ENCODE measurements at regions not wholly inside any gene's neighbourhood (a gene's known extent, or its start where the extent isn't known, plus 50 kb on each side); places are given as distances from the start of the nearest gene placed in this dataset.

- no peak for FAIRE-seq
- TF ChIP-seq TAF1 (IDR thresholded peaks at IDR 0.05; ENCODE audit: borderline replicate concordance, low read depth, low read length), result no peak
- no peak for TF ChIP-seq POLR2A (IDR thresholded peaks at IDR 0.05; ENCODE audit: low read depth, low read length)
- TF ChIP-seq POLR2AphosphoS5 (IDR thresholded peaks at IDR 0.05; ENCODE audit: low read depth, low read length), result no peak
- DNase-seq (ENCODE audit: insufficient read length), result no peak
These were observed 196.0 kb downstream of the DACT1 start for GRCh38 chr14:58833634-58834378.

- TF ChIP-seq POLR2AphosphoS5 (IDR thresholded peaks at IDR 0.05; ENCODE audit: low read depth, low read length) (no peak), TAF1 (IDR thresholded peaks at IDR 0.05; ENCODE audit: borderline replicate concordance, low read depth, low read length) (no peak), POLR2A (IDR thresholded peaks at IDR 0.05; ENCODE audit: low read depth, low read length) (no peak)
- DNase-seq (ENCODE audit: insufficient read length), result no peak
- no peak for FAIRE-seq
These were observed 198.7 kb downstream of the DACT1 start for GRCh38 chr14:58836303-58836974.

GRCh38 chr14:58839233-58839632, 201.5 kb downstream of the DACT1 start:
- FAIRE-seq, result no peak
- DNase-seq (ENCODE audit: insufficient read length), result no peak
- TF ChIP-seq POLR2A (IDR thresholded peaks at IDR 0.05; ENCODE audit: low read depth, low read length), result no peak
- TF ChIP-seq POLR2AphosphoS5 (IDR thresholded peaks at IDR 0.05; ENCODE audit: low read depth, low read length), result no peak

GRCh38 chr14:58844544-58844943, 206.8 kb downstream of the DACT1 start:
- TF ChIP-seq POLR2AphosphoS5 (IDR thresholded peaks at IDR 0.05; ENCODE audit: low read depth, low read length) (no peak), POLR2A (IDR thresholded peaks at IDR 0.05; ENCODE audit: low read depth, low read length) (no peak), TAF1 (IDR thresholded peaks at IDR 0.05; ENCODE audit: borderline replicate concordance, low read depth, low read length) (no peak)
- no peak for FAIRE-seq
- no peak for DNase-seq (ENCODE audit: insufficient read length)

- no peak for DNase-seq (ENCODE audit: insufficient read length)
- TF ChIP-seq POLR2A (IDR thresholded peaks at IDR 0.05; ENCODE audit: low read depth, low read length) (no peak), TAF1 (IDR thresholded peaks at IDR 0.05; ENCODE audit: borderline replicate concordance, low read depth, low read length) (no peak), POLR2AphosphoS5 (IDR thresholded peaks at IDR 0.05; ENCODE audit: low read depth, low read length) (no peak)
- FAIRE-seq, result no peak
These were observed 209.1 kb downstream of the DACT1 start for GRCh38 chr14:58846682-58847465.

- TF ChIP-seq POLR2AphosphoS5 (IDR thresholded peaks at IDR 0.05; ENCODE audit: low read depth, low read length) (no peak), POLR2A (IDR thresholded peaks at IDR 0.05; ENCODE audit: low read depth, low read length) (no peak), TAF1 (IDR thresholded peaks at IDR 0.05; ENCODE audit: borderline replicate concordance, low read depth, low read length) (no peak)
- FAIRE-seq (no peak), DNase-seq (ENCODE audit: insufficient read length) (no peak)
These were observed 210.6 kb downstream of the DACT1 start for GRCh38 chr14:58848365-58848764.

- no peak for DNase-seq (ENCODE audit: insufficient read length)
- no peak for TF ChIP-seq POLR2AphosphoS5 (IDR thresholded peaks at IDR 0.05; ENCODE audit: low read depth, low read length)
- no peak for TF ChIP-seq POLR2A (IDR thresholded peaks at IDR 0.05; ENCODE audit: low read depth, low read length)
- no peak for TF ChIP-seq TAF1 (IDR thresholded peaks at IDR 0.05; ENCODE audit: borderline replicate concordance, low read depth, low read length)
- no peak for FAIRE-seq
These were observed 211.8 kb downstream of the DACT1 start for GRCh38 chr14:58849601-58850000.

DNA sequence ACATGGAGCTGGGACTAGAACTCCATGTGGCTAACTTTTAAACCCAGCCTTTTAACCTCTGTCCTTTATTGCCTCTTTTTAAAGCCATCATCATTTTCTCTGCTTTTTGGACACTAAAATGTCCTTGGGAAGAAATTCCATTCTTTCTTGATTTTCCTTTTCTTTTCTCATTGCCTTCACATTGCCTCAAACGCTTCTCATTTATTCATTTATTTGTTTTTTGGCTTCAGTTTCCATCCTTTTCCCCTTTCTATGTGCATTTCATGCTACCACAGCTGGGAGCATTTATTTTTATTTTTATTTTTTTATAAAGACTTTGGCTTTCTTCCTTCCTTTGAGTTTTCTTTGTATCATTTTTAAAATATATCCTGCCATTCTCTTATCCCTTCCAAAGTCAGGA, 212.2 kb downstream of the DACT1 start:
- FAIRE-seq (no peak), DNase-seq (ENCODE audit: insufficient read length) (no peak)
- no peak for TF ChIP-seq POLR2A (IDR thresholded peaks at IDR 0.05; ENCODE audit: low read depth, low read length)
- no peak for TF ChIP-seq TAF1 (IDR thresholded peaks at IDR 0.05; ENCODE audit: borderline replicate concordance, low read depth, low read length)
- no peak for TF ChIP-seq POLR2AphosphoS5 (IDR thresholded peaks at IDR 0.05; ENCODE audit: low read depth, low read length)

DNA sequence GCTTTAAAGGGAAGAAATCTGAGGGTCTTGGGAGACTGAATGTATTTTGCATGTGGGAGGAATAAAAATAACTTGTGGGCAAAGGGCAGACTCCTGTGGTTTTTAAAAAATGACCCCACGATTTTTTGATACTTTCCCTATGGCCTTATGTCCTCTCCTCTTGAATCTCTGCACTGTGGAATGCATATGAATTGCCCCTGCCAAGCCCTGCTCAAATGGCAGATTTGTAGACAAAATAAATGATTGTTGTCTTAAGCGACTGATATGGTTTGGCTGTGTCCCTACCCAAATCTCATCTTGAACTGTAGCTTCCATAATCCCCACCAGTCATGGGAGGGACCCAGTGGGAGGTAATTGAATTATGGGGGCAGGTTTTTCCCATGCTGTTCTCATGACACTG, 223.8 kb downstream of the DACT1 start:
- TF ChIP-seq POLR2AphosphoS5 (IDR thresholded peaks at IDR 0.05; ENCODE audit: low read depth, low read length) (no peak), POLR2A (IDR thresholded peaks at IDR 0.05; ENCODE audit: low read depth, low read length) (no peak), TAF1 (IDR thresholded peaks at IDR 0.05; ENCODE audit: borderline replicate concordance, low read depth, low read length) (no peak)
- FAIRE-seq, result no peak

DNA sequence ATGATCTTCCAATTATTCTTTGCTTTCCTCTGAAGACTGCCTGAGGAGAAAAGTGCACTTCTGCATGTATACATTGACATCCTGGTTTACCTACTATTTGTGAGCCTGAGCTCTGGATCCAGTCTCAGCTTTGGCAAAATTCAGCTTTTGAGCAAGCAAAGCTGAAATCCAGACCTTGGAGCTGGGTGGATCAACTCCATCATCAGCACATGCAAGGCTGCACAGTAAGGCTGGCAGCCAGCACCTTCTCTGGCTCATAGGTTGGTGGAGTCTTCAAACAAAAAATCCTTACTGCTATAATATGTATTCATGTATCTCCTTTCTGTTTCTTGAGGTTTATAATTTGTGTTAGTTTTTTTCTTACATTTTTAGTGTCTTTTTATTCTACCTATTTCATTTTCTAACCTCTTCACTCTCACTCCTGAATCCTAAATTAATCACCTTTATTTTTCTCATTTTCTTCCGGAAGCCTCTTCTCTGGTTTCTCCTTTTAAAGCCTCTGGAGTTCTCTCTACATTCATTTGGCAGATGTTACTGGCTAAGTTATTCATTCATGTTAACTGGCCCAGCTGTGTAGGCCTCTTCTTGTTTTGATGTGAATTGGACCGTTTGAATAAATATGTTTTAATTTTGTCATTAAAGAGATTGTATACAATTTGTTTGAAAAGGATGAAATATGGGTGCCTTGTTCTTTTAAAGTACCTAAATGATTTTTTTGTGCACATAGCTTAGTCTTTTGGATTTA, 224.8 kb downstream of the DACT1 start:
- no peak for DNase-seq (ENCODE audit: insufficient read length)
- TF ChIP-seq POLR2A (IDR thresholded peaks at IDR 0.05; ENCODE audit: low read depth, low read length) (no peak), POLR2AphosphoS5 (IDR thresholded peaks at IDR 0.05; ENCODE audit: low read depth, low read length) (no peak), TAF1 (IDR thresholded peaks at IDR 0.05; ENCODE audit: borderline replicate concordance, low read depth, low read length) (no peak)
- FAIRE-seq, result no peak

More for the DNA sequence above, 223.8 kb downstream of the DACT1 start:
- no peak for DNase-seq (ENCODE audit: insufficient read length)
